Esophagus squamous epithelium (tissue), 5 donors: ENCODE measurements at regions not wholly inside any gene's neighbourhood (a gene's known extent, or its start where the extent isn't known, plus 50 kb on each side); places are given as distances from the start of the nearest gene placed in this dataset.

ENCODE experiments used
- DNase-seq: peaks from one replicate; lab custom pipeline; 2025; lab: John Stamatoyannopoulos, UW
- H3K27ac ChIP-seq, 4 donors: fragments of 200-600 bp; sonication (generic); one replicate each; pipeline ENCODE4 v1.5.1; 2016 to 2019; ENCODE audit warnings: mild to moderate bottlenecking in 1 of 4
- H3K27me3 ChIP-seq, 4 donors: fragments of 200-600 bp; sonication (generic); 1 replicate in 3 of 4; 2 replicates in 1 of 4; pipeline versions ENCODE4 v1.5.1 to v1.6.0; 2017 to 2021; ENCODE audit warnings: antibody characterized with exemption in 1 of 4
- H3K36me3 ChIP-seq, 3 donors: fragments of 200-600 bp; sonication (generic); one replicate each; pipeline ENCODE4 v1.5.1; 2016 to 2019
- H3K4me1 ChIP-seq, 3 donors: fragments of 200-600 bp; sonication (generic); one replicate each; pipeline ENCODE4 v1.5.1; 2017 to 2019
- H3K4me3 ChIP-seq, 4 donors: fragments of 200-600 bp; sonication (generic); 1 replicate in 3 of 4; 2 replicates in 1 of 4; pipeline ENCODE4 v1.5.1; 2016 to 2019; ENCODE audit warnings: mild to moderate bottlenecking in 2 of 4, moderate library complexity in 1 of 4
- H3K9me3 ChIP-seq, 3 donors: fragments of 200-600 bp; sonication (generic); one replicate each; pipeline ENCODE4 v1.5.1; 2016 to 2019
- POLR2A ChIP-seq, 4 donors: fragments of 450-650 bp; IDR thresholded peaks; one replicate each; pipeline ENCODE4 v1.6.1; 2017; ENCODE audit warnings: antibody characterized with exemption in 4 of 4, mild to moderate bottlenecking in 4 of 4, moderate library complexity in 3 of 4
- WGBS, 2 donors: methylation state at CpG; one replicate each; pipeline ENCODE4 v1.1.5; 2018; 5-methylcytosine and 5-hydroxymethylcytosine counted together
- intact Hi-C: fragments of 100-400 bp; cut with DNase I; formaldehyde crosslinking; loops from one replicate; pipeline ENCODE4 v1.15.0; 2022
- TF ChIP-seq, protein P1 (sequence below), 6 experiments: fragments of 450-650 bp in 4 of 6; fragments of 200-600 bp in 2 of 6; sonication (generic) in 2 of 6; IDR thresholded peaks; one replicate each; pipeline ENCODE4 v1.5.1; 2016 to 2019; ENCODE audit warnings: antibody characterized with exemption in 6 of 6, mild to moderate bottlenecking in 4 of 6, moderate library complexity in 4 of 6
- donor health status: DM: yes; HTN: yes; CAD: no.

DNA sequence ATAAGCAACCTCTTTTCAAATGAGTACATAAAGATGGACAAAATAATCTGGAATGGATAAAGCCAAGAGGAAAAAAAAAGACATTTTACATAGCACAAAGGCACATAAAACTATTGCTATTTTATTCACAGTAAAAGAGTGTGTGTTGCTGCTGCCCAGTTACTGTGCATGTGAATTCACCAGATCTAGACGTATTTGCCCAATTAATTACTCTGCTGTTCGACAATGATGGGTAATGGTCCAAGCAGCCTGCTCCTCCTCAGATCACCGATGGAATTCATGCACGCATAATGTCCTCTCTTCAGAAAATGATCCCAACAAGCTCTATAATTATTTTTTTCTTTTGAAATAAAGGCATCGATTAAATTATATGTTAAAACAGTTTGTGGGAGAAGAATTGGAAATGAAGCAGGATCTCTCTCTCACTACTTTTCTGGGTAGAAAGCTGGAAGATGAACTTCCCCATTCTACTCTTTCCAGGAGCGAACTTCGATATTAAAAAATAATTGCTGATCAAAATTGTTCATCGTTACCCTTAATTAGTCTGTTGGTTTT, 357.4 kb upstream of the CCNH start:
- DNase-seq = no peak
- WGBS, 2 donors = 78 to 87% methylated on average over 8 of the region's 8 CpGs
- Histone ChIP-seq H3K4me1 (no peaks in the 10 kb centered on the region), H3K36me3 (no peaks in the 10 kb centered on the region), H3K27me3 (peaks cover 0 to 36% (median 3%) of the 10 kb centered on the region in 4 donors), H3K4me3 (no peak overlapping the region), H3K27ac (no peak overlapping the region), H3K9me3 (no peaks in the 10 kb centered on the region)
- TF ChIP-seq, protein P1, sequence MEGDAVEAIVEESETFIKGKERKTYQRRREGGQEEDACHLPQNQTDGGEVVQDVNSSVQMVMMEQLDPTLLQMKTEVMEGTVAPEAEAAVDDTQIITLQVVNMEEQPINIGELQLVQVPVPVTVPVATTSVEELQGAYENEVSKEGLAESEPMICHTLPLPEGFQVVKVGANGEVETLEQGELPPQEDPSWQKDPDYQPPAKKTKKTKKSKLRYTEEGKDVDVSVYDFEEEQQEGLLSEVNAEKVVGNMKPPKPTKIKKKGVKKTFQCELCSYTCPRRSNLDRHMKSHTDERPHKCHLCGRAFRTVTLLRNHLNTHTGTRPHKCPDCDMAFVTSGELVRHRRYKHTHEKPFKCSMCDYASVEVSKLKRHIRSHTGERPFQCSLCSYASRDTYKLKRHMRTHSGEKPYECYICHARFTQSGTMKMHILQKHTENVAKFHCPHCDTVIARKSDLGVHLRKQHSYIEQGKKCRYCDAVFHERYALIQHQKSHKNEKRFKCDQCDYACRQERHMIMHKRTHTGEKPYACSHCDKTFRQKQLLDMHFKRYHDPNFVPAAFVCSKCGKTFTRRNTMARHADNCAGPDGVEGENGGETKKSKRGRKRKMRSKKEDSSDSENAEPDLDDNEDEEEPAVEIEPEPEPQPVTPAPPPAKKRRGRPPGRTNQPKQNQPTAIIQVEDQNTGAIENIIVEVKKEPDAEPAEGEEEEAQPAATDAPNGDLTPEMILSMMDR (IDR thresholded peaks at IDR 0.05) = no peak
- no peak for TF ChIP-seq POLR2A (IDR thresholded peaks at IDR 0.05)
- intact Hi-C loops = no loop called here

DNA sequence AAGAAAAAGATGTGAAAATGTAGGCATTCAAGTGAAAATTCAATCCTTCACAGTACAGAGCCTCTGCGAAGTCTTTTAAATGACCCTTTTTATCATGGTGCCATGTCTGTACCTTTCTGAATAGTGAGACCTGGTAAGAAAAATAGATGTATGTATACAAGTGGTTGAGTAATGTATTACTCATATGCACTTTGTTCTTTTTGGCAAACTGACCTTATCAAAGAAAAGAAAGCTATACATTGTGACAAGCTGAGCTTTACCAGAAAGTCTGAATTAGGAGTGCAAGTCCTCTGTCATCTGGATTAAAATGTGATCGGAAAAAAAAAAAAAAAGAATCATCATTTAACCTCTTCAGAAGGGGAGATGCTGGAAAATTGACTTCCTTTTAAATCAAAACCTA, 356.4 kb upstream of the CCNH start:
- H3K36me3 ChIP-seq = no peaks in the 10 kb centered on the region
- no peak overlapping the region for H3K27ac ChIP-seq
- 37 to 43% methylated on average over 2 of the region's 2 CpGs for WGBS, 2 donors
- intact Hi-C loops = no loop called here
- H3K4me3 ChIP-seq = no peak overlapping the region
- H3K27me3 ChIP-seq = peaks cover 0 to 43% (median 3%) of the 10 kb centered on the region in 4 donors
- no peaks in the 10 kb centered on the region for H3K9me3 ChIP-seq
- DNase-seq = no peak
- no peak for TF ChIP-seq POLR2A (IDR thresholded peaks at IDR 0.05)
- no peaks in the 10 kb centered on the region for H3K4me1 ChIP-seq

DNA sequence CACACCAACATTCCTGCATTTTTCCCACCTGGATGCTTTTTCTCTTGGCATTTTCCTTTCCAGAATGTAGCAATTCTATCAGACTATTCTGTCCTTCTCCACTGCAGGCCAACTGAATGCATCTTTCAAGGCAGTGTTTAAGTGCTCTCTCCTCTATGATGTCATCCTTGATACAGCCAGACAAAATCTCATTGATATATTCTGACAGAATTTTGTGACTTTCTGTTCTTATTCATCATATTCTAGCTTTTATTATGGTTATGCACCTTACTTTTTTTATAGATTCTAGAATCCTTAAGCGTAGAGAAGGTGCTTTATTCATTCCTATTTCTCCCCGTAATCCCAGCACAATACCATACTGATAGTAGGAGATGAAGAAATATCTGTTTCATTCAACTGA, 355.5 kb upstream of the CCNH start:
- H3K27me3 ChIP-seq = peaks cover 0 to 40% (median 3%) of the 10 kb centered on the region in 4 donors
- TF ChIP-seq POLR2A (IDR thresholded peaks at IDR 0.05) = no peak
- TF ChIP-seq, protein P1 (IDR thresholded peaks at IDR 0.05) = no peak
- intact Hi-C loops = no loop called here
- H3K4me3 ChIP-seq = no peak overlapping the region
- H3K4me1 ChIP-seq = no peaks in the 10 kb centered on the region
- H3K27ac ChIP-seq = no peak overlapping the region
- DNase-seq = no peak
- 83 to 91% methylated on average over 2 of the region's 2 CpGs for WGBS, 2 donors
- no peaks in the 10 kb centered on the region for H3K9me3 ChIP-seq
- no peaks in the 10 kb centered on the region for H3K36me3 ChIP-seq

DNA sequence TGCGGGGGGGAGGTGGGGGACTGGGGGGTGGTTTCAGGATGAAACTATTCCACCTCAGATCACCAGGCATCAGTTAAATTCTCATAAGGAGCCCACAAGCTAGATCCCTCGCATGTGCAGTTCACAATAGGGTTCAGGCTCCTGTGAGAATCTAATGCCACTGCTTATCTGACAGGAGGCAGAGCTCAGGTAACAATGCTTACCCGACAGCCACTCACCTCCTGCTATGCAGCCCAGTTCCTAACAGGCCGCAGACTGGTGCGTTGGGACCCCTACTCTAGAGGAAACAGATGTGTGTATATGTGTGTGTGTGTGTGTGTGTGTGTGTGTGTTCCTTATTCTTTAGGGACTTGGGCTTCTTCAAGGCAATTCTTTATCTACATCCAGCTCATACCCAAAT, 352.3 kb upstream of the CCNH start:
- intact Hi-C loops = no loop called here
- Histone ChIP-seq H3K36me3 (no peaks in the 10 kb centered on the region), H3K27me3 (peaks cover 0 to 20% (median 0%) of the 10 kb centered on the region in 4 donors), H3K4me3 (no peak overlapping the region), H3K27ac (no peak overlapping the region), H3K4me1 (no peaks in the 10 kb centered on the region), H3K9me3 (no peaks in the 10 kb centered on the region)
- WGBS, 2 donors = 14 to 39% methylated on average over 3 to 4 of the region's 5 CpGs
- no peak for DNase-seq
- TF ChIP-seq, protein P1 (IDR thresholded peaks at IDR 0.05) = no peak
- TF ChIP-seq POLR2A (IDR thresholded peaks at IDR 0.05) = no peak

DNA sequence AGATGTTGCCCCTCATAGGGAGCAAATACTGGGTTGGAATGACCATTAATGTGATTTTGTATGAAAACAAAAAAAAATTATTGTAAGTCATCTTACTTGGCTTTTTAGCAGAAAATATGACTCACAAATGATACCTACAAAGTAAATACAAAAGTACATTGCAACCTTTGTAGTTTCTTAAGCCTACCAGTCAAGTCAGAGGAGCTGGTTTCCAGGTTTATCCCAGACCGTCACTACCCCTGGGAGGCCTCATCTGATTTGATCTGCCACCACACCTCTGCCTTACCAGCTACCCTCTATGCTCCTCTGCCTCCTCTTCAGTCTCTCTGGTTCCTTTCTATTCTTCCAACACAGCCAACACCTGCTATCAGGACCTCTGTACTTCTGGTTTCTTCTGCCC, 349.9 kb upstream of the CCNH start:
- Histone ChIP-seq H3K27me3 (peaks cover 0 to 18% (median 0%) of the 10 kb centered on the region in 4 donors), H3K4me3 (no peak overlapping the region), H3K27ac (no peak overlapping the region), H3K4me1 (no peaks in the 10 kb centered on the region), H3K9me3 (no peaks in the 10 kb centered on the region), H3K36me3 (no peaks in the 10 kb centered on the region)
- no peak for TF ChIP-seq POLR2A (IDR thresholded peaks at IDR 0.05)
- TF ChIP-seq, protein P1 (IDR thresholded peaks at IDR 0.05) = no peak
- intact Hi-C loops = no loop called here
- WGBS, 2 donors = 16 to 30% methylated on average over 1 of the region's 1 CpG
- no peak for DNase-seq

DNA sequence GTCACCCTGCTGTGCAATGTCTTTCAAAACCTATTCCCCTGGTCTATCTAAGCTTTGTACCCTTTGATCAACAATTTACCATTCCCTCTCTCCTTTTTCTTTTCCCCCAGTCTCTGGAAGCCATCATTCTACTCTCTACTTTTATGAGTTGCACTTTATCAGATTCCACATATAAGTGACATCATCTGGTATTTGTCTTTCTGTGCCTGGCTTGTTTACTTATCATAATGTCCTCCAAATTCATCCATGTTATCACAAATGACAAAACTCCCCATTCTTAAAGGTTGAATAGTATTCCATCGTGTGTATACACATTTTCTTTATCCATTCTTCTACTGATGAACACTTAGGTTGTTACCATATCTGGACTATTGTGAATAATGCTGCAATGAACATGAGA, 344.2 kb upstream of the CCNH start:
- no peaks in the 10 kb centered on the region for H3K36me3 ChIP-seq

More for the DNA sequence above, 344.2 kb upstream of the CCNH start:
- TF ChIP-seq, protein P1 (IDR thresholded peaks at IDR 0.05) = no peak
- no peak for TF ChIP-seq POLR2A (IDR thresholded peaks at IDR 0.05)
- Histone ChIP-seq H3K4me3 (no peak overlapping the region), H3K4me1 (no peaks in the 10 kb centered on the region), H3K27me3 (peaks cover 0 to 10% (median 0%) of the 10 kb centered on the region in 4 donors), H3K9me3 (no peaks in the 10 kb centered on the region), H3K27ac (no peak overlapping the region)
- intact Hi-C loops = no loop called here
- 60% methylated on average over 1 of the region's 1 CpG for WGBS, 2 donors
- DNase-seq = no peak
